Kidney (tissue), 13 donors: ENCODE measurements at regions not wholly inside any gene's neighbourhood (a gene's known extent, or its start where the extent isn't known, plus 50 kb on each side); places are given as distances from the start of the nearest gene placed in this dataset.

Experiments
- DNase-seq, 5 donors: peaks; one replicate each; pipeline ENCODE4 v3.0.0-alpha.2; 2013 to 2020
- FAIRE-seq: peaks from 2 replicates; lab custom pipeline; 2012; peaks lifted over from hg19 to GRCh38; lab: Jason Lieb, UNC
- H3K27ac ChIP-seq, 2 donors: one replicate each; pipeline ENCODE4 v1.7.0; 2013; ENCODE audit warnings: low read depth in 2 of 2, low read length in 2 of 2, inconsistent platforms in 1 of 2
- H3K27me3 ChIP-seq: one replicate; pipeline ENCODE4 v1.7.1; 2013; ENCODE audit warnings: low read length, inconsistent platforms; ENCODE audit not compliant: control insufficient read depth, insufficient read depth
- H3K36me3 ChIP-seq, 3 donors: one replicate each; pipeline versions ENCODE4 v1.7.0 to v1.7.1; 2013; ENCODE audit warnings: low read length in 3 of 3, control low read depth in 1 of 3, inconsistent platforms in 1 of 3; ENCODE audit not compliant: insufficient read depth in 3 of 3, control insufficient read depth in 2 of 3
- H3K4me1 ChIP-seq, 3 donors: one replicate each; pipeline versions ENCODE4 v1.7.0 to v1.7.1; 2013; ENCODE audit warnings: low read length in 3 of 3, inconsistent platforms in 1 of 3, low read depth in 1 of 3; ENCODE audit not compliant: control insufficient read depth in 2 of 3, insufficient read depth in 2 of 3
- H3K4me3 ChIP-seq, 3 donors: one replicate each; pipeline versions ENCODE4 v1.7.0 to v1.8.1; 2013; ENCODE audit warnings: low read length in 3 of 3, control low read depth in 1 of 3, inconsistent platforms in 1 of 3
- H3K9ac ChIP-seq, 3 donors: one replicate each; pipeline versions ENCODE4 v1.7.0 to v1.7.1; 2013; ENCODE audit warnings: low read length in 3 of 3, control low read depth in 1 of 3, inconsistent platforms in 1 of 3
- H3K9me3 ChIP-seq, 3 donors: one replicate each; pipeline versions ENCODE4 v1.7.0 to v1.7.1; 2013; ENCODE audit warnings: low read length in 3 of 3, control low read depth in 1 of 3, inconsistent platforms in 1 of 3; ENCODE audit not compliant: control insufficient read depth in 2 of 3, insufficient read depth in 1 of 3
- CTCF ChIP-seq: IDR thresholded peaks from 3 replicates; pipeline ENCODE4 v1.5.1; 2012; ENCODE audit warnings: mild to moderate bottlenecking, moderate library complexity, borderline replicate concordance; ENCODE audit not compliant: insufficient read depth; ENCODE audit errors: extremely low read depth
- intact Hi-C: fragments of 100-400 bp; cut with DNase I; formaldehyde crosslinking; loops from one replicate; pipeline ENCODE4 v1.11.1; 2022
- donor health status: control.
- donor health status: control.
- donor health status: control.
- donor health status: control.
- donor health status: control.
- donor health status: DM: yes; HTN: yes; CAD: no.
- donor health status: Normal renal cell carcinoma (clear cell type).

DNA sequence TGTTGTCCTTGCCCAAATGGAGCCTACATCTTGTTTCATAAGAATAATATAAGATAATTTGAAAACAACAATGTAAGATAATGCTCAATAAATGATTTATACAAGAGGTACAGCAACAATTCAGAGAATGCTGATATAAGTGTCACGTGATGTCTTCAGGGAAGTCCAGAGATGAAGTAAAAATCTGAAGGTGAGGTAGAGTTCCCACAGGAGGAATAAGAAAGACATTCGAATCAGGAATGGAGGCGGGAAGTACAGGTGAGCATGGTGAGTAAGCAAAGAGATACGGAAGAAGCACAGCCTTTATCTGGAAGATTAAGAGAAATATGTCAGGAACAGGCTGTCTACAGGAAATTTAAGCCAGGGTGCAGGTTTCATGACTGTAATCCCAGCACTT is 165.9 kb upstream of the MARCKS start:
- Histone ChIP-seq H3K36me3 (no peaks in the 10 kb centered on the region), H3K4me1 (no peaks in the 10 kb centered on the region), H3K4me3 (no peak overlapping the region), H3K9me3 (no peaks in the 10 kb centered on the region), H3K27ac (no peak overlapping the region), H3K9ac (no peak overlapping the region), H3K27me3 (no peaks in the 10 kb centered on the region)
- intact Hi-C loops: no loop called here
- no peak for FAIRE-seq
- TF ChIP-seq CTCF: no peak
- DNase-seq: no peak

DNA sequence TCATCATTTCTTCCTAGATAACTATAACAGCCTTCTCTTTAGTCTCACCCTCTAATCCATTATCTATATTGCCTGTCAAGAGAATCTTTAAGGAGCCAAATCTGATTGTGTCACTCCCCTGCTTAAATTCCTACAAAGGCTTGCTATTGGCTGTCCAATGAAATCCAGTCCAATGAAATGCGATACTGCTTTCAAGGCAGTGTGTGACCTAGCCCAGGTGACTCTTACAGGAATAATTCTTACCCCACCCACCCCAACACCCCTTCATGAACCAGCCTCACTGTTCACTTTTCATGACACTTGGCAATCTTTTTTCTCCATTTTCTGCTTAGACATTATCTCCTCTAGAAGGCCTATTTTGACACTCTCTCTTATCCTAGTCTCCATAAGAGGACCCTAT is 163.3 kb upstream of the MARCKS start:
- Histone ChIP-seq H3K9ac (no peak overlapping the region), H3K36me3 (no peaks in the 10 kb centered on the region), H3K27ac (no peak overlapping the region), H3K4me1 (no peaks in the 10 kb centered on the region), H3K27me3 (no peaks in the 10 kb centered on the region), H3K9me3 (no peaks in the 10 kb centered on the region), H3K4me3 (no peak overlapping the region)
- FAIRE-seq (no peak), DNase-seq (no peak)
- no peak for TF ChIP-seq CTCF
- intact Hi-C loops: no loop called here

DNA sequence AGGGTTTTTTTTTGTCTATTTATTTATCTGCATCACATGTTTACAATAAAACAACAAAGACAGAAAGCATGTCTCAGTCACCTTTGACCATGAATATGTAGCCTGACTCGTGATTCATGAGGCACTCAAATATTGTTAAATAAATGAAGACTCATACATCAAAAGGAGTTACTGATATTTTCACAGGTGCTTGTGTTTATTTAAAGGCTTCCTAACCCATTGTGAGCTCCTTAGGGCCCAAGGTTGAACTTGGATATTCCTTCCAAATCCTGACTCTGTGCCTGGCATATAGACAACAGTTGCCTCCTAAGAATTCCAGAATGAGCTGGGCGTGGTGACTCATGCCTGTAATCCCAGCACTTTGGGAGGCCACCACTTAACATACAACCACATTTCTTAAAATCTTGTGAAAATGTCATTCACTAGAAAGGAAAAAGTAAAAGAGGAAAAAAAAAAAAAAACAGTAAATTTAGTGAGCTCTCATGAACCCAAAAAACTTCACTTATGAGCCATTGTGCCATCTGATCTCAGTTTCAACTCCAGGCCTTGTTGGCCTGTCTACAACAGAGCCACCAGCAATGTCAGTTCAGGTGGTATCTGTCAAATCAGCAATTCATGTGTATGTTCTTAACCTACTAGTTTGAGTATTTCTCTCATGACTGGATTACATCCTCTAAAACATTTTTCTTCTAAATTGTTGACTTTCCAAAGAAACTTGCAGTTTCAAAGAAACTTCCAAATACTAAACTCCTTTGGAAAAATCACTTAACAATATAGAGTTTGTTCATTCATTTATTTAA is 162.7 kb upstream of the MARCKS start:
- Histone ChIP-seq H3K27me3 (no peaks in the 10 kb centered on the region), H3K9me3 (no peaks in the 10 kb centered on the region), H3K36me3 (no peaks in the 10 kb centered on the region), H3K9ac (no peak overlapping the region), H3K4me3 (no peak overlapping the region), H3K4me1 (no peaks in the 10 kb centered on the region), H3K27ac (no peak overlapping the region)
- no peak for DNase-seq
- no peak for FAIRE-seq
- TF ChIP-seq CTCF: no peak
- intact Hi-C loops: no loop called here
